ENCODE measurements at regions not wholly inside any gene's neighbourhood (a gene's known extent, or its start where the extent isn't known, plus 50 kb on each side); places are given as distances from the start of the nearest gene placed in this dataset.

DNA sequence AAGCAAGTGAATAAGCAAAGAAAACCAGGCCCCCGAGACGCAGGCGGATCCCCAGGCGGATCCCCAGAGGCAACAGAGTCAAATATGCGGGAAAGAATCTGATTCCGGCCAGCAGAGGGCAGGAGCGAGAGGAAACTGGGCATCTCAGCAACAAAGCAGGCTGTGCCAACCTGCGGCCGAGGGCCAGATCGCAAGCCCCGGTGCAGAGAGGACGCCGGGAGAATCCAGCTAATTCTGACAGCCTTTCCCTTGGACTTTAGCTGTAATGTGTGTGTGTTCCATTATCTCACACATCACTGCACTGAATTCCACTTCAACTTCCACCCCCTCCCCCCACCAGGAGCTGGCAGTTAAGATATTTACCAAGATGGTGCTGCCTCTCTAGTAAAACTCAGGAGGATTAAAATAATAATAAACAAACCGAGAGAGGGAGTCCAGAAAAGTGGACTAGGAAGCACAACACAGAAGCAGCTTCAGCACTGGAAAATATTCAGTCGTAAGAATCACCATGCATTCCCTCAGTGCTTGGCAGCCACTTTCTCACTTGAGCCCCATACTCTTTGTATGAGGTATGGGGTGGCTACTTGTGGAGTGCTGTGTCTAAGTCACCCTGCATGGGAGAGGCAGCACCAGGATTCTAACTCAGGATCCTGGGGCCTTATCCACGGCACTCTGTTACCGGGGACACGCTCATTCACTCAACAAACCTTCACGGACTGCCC, 66.2 kb upstream of the SNX9 start:
- DNase-seq = peak; percentile 81

DNA sequence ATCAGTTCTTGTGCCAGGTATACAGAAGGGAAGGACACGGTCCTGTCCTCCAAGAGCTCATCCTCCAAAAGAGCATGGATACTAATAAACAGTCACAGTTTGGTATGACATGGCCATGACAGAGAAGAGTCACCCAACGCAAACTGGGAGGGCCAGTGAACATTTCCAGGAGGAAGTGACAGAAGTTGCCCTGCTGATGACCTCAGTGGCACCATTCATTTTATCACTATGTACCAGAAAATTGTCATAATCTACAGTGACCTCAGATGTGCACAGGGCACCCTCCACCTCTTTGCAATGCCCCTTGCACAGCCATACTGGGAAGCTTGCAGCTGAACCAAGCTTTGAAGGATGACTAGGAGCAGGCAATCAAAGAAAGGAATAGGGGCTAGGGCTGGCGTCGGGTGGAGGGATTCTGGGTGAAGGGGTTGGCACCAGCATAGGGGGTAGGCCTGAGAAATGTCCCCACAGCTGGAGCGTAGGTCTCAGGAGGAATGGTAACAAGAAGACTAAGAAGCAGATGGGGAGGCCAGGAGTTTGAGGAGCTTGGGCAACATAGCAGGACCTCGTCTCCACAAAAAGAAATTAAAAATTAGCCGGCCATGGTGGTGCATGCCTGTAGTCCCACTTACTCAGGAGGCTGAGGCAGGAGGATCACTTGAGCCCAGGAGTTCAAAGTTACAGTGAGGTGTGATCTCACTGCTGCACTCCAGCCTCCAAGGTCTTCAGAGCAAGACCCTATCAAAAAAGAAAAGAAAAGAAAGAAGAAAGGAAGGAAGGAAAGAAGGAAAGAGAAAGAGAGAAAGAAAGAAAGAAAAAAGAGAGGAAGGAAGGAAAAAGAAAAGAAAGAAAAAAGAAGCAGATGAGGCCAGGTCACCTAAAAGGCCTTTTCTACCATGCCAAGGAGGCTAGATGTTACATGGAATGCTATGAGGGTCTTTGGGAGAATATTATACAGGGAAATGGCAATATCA, 65.3 kb upstream of the SNX9 start:
- DNase-seq = no peak

DNA sequence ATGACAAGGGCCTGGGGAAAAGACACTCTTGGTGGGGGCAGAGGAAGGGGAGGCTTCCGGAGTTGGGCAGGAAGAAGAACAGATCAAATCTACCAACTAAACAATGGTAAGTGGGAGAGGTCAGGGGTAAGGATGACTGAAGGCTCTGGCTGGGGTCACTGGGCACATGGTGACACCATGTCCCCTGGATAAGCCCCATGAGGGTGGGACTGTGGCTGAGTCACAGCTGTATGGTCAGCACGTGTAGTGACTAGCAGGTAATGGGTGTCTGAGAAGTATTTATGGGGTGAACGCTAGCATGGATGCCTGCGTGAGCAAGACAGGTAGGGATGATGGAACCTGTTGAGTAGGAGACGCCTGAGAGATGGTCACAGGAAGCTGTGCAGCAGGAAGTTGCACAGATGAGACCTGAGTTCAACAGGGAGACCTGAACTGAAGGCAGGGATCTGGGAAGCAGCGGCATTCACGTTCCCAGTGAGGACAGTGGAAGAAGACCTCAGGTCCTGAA, 64.5 kb upstream of the SNX9 start:
- no peak for DNase-seq

DNA sequence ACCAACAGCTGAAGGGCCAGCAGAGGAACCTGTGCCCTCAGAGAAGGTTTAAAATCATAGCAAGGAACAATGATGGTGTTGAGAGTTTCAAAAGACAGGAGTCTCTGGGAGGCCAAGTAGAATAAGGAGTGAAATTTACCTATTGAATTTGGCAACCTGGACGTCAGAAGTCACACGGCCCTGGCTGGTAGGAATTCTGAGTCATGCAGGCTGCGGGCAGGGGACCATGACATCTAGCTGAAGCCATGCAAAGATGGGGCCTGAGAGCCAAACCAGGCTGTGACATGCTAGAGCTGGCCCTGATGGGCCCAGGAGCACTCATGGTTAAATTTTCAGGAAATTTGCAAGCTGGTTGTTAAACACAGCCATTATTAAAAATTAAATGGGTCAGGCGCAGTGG, 64.0 kb upstream of the SNX9 start:
- no peak for DNase-seq

DNA sequence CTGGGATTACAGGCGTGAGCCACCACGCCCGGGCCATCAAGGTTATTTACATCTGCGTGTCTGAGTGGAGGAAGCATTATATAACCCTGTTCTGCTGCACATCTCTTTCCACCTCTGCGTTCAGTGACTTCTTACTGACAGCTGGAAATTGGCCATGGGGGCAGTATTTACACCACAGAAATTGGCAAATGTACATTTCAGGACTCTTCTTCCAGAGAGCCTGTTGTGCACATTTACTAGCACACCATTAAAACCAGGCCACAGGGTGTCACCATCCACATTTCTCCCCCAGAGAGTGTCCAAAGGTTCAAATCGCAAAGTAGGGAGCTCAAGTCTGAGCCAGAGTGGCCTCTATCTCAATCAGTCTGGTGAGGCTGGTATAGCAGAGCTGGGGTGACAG, 62.9 kb upstream of the SNX9 start:
- no peak for DNase-seq

DNA sequence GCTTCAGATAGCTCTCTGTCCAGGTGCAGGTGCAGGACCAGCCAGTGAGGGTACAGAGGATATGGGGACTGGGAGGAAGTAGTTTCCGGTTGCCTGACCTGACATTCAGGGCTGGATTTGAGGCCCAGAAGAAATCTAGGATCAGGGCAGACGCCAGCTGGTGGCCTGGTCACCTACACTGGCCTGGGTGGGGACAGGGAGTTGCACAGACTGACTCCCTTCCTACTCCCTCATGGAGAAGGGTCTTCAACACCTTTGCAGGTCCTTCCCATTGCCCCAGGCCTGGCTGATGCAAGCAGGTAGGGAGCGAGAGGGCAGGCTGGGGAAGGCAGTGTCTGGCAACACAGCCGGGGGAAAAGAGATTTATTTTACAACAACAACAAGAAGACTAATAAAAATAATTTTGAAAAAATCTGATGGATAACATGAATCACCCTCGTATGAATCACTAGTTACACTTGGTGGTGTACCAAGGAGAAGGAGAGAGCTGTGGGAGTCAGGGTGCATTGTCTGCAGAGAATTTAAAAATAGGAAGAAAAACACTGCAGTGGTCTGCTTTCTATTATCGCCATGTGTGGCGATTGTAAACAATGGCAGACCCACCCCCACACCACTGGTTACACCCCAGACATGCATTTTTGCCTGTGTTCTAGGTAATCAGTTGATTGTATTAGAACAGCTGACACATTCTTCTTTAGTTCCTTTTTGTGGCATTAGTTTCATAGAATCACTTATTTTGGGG, 62.3 kb upstream of the SNX9 start:
- DNase-seq = peak; percentile 45

DNA sequence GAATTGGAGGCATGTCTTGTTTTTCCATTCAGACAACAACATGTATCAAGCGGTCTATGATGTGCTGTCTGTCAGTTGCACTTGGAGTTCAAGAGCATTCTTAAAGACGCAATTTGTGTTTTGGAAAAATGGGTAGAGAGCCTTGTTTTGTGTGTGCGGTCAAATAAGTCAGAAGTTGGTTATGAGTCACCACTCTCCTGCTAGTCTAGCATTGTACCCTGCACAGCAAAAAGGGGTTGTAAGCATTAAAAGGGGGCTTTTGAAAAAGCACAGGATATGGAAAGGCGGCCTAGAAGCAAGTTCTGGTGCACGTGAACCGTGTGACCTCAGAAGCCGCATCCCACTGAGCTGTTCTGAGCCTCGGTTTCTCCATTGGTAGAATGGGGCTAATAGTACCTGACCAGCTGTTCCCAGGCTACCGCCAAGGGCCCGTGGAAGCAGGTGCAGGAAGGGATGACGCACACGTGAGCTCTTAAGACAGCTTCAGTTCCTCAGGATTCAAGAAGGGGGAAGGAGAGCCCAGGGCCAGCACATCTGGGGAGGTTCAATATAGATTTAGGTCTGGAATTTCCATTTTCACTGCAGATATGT, 61.6 kb upstream of the SNX9 start:
- DNase-seq = peak; percentile 34

DNA sequence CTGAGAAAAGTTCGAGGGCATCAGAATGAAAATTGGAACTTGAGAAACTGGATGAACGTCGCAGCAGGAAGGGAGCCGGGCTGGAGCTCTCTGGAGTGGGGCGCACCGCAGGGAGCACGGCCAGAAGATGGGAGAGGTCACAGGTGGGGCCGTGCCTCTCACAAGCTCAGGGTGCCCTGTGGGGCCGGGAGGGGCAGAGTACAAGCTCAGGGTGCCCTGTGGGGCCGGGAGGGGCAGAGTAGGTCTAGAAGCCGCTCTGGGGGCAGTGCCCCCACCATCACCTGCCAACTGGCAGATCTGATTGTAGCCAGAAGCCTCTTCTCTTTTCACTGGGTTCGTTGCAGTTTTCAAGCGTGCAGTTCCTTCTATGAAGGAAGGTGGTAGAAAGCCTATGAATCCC, 61.1 kb upstream of the SNX9 start:
- no peak for DNase-seq

DNA sequence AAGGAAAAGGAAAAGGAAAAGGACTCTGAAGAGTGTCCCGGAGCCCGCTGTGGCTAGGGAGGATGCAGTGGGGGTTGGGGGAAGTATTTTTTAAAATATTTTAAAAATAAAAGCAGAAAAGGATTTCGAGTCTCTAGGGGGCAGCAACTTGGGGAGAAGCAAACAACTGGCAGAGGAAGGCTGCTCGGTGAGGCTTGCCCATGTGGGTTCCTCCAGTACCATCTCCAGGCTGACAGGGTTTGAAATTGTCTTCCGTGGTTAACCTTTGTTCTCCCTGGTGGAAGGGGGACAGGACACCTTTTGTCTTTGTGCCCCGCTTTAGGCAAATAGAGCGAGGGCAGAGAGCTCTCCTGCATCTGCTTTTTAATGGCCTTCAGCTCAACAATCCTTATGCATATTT, 60.4 kb upstream of the SNX9 start:
- no peak for DNase-seq

DNA sequence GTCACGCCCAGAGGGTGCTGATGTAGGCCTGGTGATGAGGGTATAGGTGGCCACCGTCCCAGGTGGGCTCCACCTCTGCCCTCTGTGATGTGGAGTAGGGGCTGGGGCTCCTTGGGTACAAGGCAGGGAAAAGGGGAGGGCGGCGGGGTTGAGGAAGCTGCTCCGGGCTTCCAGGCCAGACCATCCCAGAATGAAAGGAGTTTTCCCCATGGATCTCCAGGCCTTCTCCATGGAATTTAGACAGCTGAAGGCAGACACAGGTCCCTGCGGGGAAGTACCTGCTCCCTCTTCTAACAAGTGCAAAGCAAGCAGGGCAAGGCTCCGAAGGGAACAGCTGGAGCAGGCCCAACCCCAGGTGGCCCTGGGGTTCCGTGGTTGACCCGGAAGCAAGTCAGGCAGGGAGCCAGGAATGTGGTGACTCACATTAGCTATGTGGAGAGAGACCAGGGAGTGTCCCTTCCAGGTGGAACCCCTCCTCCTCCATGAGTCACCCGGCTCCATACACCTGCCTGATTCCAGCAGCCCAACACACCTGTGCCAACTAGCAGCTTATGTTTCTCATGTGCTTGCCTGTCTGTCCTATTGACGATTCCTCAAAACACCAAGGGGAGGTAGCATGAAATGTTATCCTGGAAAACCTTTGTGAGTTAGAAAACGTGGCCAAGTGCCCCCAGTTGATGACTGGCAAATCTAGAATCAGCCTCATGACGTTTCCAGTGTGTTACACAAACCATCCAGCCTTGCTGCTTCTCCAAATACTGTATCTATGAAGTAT, 59.7 kb upstream of the SNX9 start:
- peak; percentile 39 for DNase-seq

DNA sequence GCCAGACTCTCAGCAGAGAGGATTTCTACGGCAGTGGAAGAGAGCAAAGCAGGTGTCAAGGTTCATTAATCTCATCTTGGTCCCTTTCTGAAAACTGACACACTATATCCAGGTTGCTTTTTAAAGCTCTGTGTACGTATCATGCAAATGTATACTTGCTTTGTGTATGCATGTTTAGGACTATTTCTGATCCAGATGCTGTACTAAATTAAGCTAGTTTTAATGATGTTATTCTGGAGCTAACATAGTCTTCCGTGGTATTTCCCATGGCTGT, 59.2 kb upstream of the SNX9 start:
- no peak for DNase-seq

DNA sequence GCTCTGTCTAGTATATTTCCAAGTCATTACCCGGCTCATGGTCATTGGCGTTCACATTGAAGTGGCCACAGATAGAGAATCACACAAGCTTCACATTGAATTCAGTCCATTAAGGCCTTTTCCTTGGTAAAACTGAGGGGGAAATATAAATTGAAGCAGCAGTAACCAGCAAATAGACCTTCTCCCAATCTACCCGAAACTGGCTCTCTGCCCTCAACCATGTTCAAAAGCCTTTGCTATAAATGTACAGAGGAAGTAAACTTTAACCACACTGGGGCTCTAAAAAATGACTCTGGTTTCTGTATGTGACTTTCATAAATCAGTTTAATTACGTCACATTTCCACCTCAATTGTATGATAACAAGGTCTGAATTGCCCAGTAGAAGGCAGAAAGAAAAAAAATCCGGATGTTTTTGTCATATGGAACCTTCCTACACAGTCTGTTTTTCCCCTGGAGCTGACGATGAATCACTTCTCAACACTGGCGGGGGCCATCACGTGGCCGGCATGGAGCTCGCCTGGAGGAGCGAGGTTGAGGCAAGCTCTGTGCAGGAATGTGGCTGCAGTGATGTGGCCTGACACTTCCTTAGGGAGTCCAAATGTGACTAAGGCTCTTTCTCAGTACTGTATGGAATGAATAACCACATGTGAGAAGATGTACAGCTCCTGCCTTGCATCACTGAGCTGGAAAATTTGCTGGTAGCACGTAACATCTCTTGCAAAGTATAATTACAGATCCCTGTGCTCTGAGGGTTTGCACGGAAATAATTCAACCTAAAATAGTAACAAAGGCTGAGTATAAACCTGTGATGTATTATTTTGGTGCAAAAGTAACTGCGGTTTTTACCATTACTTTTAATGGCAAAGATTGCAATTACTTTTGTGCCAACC, 58.6 kb upstream of the SNX9 start:
- peak; percentile 88 for DNase-seq

DNA sequence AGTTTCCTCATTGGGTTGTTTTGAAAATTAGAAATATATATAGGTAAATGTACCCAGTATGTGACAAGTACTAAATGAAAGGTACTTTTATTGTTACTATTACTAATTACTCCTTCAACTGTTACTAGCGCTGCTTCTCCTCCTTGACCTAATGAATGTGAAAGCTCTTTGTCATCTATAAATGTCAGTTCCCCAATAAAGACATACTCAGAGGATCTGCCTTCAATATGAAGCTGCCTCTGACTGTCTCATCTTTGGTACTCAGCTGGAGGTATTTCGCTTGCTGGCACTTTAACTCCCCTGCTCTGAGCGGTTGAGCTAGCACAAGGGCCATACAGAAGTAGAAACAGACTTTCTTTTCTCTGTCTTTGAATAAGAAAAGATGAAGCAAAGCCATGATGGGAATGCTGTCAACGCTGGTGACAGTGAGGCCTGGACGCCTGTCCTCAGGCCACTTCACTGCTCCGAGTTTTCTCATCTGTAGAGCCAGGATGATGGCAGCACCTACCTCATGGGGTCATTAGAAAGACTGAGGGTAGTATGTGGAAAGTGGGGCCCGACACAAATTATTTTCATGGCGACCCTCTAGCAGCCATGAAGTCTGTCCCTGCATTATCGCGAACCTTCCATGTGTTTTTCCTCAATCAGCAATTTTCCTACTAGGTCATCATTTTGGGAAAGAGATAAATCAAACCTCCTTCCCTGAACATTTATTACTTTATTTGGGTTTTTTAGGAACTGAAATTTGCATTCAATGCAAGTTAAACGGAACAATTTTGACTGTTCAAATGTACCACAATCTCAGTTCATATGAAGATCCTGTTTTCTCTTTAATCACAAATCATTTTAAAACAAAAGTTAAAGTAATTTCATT, 55.9 kb upstream of the SNX9 start:
- DNase-seq = no peak

DNA sequence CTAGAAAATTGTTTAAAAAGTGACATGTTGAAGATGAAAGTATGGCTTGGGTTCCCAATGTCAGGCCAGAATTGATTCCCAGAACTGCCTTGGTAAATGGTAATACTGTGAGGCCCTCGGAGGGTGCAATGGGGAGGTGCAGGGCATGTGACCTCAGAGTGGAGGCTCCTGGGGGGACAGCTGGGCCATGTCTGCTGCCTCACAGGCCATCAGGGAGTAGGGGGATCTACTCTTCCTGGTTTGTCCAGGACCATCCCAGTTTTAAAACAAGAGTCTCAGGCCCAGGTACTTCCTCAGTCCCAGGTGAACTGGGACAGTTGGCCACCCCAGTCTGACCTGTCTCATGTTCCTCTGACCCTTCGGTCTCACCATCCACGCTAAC, 55.3 kb upstream of the SNX9 start:
- DNase-seq = no peak

DNA sequence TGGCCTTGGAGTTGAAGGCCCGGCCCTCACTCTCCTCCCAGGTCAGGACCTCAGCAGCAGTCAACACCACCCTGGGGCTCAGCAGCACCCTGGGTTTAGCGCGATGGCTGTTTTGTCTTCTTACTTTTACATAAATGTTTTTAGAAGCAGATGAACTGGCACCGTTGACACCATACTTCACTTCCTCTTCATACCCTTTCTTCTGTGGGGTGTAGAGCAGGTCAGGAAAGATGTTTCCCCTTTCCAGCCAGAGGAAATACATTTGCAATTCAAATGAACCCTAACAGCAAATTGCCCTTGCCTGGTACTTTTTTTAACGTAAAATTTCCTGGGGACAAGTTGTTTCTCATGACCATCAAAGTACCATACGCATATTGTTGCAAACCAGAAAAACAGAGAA, 54.7 kb upstream of the SNX9 start:
- no peak for DNase-seq

DNA sequence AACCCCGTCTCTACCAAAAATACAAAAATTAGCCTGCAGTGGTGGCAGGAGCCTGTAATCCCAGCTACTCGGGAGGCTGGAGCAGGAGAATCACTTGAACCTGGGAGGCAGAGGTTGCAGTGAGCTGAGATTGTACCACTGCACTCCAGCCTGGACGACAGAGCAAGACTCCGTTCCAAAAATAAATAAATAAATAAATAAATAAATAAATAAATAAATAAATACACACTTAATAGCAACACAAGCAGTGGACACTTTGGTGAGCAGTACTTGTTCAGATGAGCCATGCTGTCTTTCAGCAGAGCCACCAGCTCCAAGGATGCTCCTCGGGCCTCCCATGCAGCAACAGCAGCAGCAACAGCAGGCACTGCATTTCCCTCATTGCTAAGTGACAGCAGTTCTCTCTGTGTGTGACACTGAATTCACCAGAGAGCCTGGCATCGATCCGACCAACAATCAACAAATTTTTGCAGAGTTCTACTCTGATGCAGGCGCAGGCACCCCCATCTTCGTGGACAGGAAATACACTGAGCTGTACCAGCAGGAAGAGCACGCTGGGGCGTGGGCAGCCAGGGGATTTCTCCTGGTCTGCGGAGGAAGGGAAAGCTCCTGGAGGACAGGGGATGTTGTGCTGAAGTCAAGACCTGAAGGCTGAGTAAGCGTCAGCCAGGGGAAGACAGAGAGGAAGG, 54.0 kb upstream of the SNX9 start:
- DNase-seq = no peak

DNA sequence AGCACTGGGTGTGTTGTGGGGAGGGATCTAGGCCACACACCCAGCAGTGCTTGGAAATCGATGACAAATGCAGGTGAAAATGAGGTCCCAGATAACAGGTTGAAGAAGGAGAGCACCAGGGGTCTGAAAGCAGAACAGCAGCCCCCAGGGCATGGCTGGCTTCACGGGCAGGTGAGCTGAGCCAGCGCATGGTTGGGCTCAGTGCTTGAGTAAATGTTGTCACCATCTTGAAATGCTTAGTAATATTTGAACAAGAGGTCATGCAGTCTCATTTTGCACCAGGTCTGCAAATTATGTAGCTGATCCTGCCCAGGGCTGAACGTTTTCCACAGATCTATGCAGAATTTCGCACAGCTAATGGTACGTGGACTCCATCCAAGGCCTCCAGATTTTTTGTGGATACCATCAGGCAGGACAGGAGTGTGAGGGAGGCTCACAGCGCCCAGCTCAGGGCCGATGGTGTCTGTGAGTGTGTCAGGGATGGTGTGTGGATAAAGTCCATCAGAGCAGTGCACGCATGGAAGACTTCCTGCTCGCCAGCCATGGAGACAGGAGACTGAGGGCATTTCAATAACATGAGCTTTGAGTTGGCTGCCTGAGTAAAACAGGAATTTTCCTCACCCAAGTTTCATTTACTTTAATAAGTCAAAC, 53.1 kb upstream of the SNX9 start:
- DNase-seq = no peak

DNA sequence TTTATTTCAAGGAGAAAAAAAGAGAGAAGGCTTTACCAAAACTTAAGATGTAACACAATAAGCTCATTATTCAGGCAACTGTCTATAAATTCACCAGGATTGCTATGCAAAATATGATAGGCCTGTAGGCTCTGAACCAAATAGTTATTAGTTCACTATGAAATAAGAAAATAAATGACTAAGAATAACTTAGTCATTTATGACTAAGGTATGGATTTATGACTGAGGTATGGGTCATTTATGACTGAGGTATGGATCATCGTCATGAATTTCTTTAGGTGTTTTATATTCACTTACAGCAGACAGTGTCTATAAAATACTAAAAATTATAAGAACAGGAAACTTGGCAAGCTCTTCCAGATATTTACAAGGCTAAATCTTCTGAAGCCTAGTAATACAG, 52.1 kb upstream of the SNX9 start:
- DNase-seq = no peak

DNA sequence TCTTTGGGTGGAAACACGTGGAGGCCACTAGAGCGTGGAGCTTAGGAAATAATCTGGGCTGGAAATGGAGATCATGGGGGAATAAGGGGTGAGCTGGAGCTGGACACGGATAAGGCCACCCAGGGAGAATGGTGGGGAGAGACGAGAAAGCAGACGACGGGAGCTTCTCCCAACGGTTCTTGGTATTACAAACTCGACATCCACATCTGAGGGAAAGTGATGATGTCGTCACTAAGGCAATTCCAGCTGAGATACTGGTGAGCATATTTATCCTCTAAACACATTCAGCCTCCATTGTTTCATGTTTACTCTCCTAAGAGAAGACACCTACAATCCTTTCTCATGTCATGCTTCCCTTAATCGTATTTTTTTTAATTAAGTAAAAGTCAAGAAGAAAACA, 50.2 kb upstream of the SNX9 start:
- DNase-seq = no peak
